ENCODE measurements at regions not wholly inside any gene's neighbourhood (a gene's known extent, or its start where the extent isn't known, plus 50 kb on each side); places are given as distances from the start of the nearest gene placed in this dataset.

DNA sequence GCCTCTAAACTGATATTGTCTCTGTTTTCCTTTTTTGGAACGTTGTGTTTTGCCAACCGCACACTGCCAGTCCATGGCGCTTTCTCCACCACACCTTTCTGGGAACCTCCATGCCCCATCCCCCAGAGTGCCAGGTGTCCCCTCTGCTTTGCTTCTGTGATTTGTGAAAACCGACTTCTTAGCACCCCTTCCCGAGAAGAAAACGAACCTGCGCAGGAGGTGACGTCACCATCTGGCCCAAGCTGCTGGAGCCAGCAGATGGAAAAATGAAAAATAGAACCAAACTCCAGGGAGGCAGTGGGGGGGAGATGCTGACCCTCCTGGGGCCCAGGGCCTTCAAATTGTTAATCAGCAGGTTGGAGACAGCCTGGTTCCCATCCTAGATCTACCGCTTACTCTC, 103.8 kb downstream of the HTR5A start:
- Histone ChIP-seq H3K4me2 (ENCODE audit: low read length) (no peak overlapping the region), H3K27me3 (ENCODE audit: low read depth, low read length) (no peaks in the 10 kb centered on the region), H3K4me1 (ENCODE audit: low read length) (peaks cover 8% of the 10 kb centered on the region; the same call in 1 of the 2 replicates), H3K9me3 (ENCODE audit: insufficient read depth, low read length) (peaks cover 7% of the 10 kb centered on the region), H3K27ac (ENCODE audit: low read length) (no peak overlapping the region), H3K4me3 (ENCODE audit: low read length) (no peak overlapping the region), H3K9ac (ENCODE audit: low read length) (no peak overlapping the region), H3K36me3 (replicated peaks; ENCODE audit: low read depth, low read length) (peaks cover 4% of the 10 kb centered on the region), H4K20me1 (ENCODE audit: insufficient read depth, low read length) (no peaks in the 10 kb centered on the region), H2AFZ (ENCODE audit: low read depth, low read length) (no peak overlapping the region), H3K79me2 (ENCODE audit: low read length) (no peaks in the 10 kb centered on the region)
- TF ChIP-seq, protein P1, sequence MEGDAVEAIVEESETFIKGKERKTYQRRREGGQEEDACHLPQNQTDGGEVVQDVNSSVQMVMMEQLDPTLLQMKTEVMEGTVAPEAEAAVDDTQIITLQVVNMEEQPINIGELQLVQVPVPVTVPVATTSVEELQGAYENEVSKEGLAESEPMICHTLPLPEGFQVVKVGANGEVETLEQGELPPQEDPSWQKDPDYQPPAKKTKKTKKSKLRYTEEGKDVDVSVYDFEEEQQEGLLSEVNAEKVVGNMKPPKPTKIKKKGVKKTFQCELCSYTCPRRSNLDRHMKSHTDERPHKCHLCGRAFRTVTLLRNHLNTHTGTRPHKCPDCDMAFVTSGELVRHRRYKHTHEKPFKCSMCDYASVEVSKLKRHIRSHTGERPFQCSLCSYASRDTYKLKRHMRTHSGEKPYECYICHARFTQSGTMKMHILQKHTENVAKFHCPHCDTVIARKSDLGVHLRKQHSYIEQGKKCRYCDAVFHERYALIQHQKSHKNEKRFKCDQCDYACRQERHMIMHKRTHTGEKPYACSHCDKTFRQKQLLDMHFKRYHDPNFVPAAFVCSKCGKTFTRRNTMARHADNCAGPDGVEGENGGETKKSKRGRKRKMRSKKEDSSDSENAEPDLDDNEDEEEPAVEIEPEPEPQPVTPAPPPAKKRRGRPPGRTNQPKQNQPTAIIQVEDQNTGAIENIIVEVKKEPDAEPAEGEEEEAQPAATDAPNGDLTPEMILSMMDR (IDR thresholded peaks at IDR 0.05; ENCODE audit: low read depth, low read length) = no peak
- no peak for TF ChIP-seq EZH2phosphoT487 (IDR thresholded peaks at IDR 0.05; ENCODE audit: low read depth)

DNA sequence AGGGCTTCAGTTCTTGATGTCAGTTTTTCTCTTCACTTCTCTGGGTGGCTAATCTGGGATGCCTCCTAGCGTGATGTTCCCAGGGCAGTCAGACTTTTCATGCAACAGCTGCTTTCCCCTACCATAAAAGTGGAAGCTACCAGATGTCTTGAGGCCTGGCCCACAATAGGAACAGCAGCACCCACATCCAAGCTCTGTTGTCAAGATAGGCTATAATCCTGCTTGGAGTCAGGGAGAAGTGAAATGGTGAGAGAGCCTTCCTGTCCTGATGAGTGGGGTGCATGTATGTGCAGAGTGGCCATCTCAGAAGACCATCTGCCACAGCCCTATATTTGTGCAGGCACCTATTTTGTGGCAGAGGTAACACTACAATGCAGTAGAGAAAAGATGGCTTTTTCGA, 108.0 kb downstream of the HTR5A start:
- Histone ChIP-seq H3K36me3 (replicated peaks; ENCODE audit: low read depth, low read length) (peaks cover 4% of the 10 kb centered on the region), H3K4me2 (ENCODE audit: low read length) (no peak overlapping the region), H3K27ac (ENCODE audit: low read length) (no peak overlapping the region), H3K9ac (ENCODE audit: low read length) (no peak overlapping the region), H3K9me3 (ENCODE audit: insufficient read depth, low read length) (peaks cover 7% of the 10 kb centered on the region), H3K4me1 (ENCODE audit: low read length) (peaks cover 11% of the 10 kb centered on the region; the same call in 1 of the 2 replicates), H4K20me1 (ENCODE audit: insufficient read depth, low read length) (no peaks in the 10 kb centered on the region), H3K27me3 (ENCODE audit: low read depth, low read length) (no peaks in the 10 kb centered on the region), H2AFZ (ENCODE audit: low read depth, low read length) (no peak overlapping the region), H3K4me3 (ENCODE audit: low read length) (no peak overlapping the region), H3K79me2 (ENCODE audit: low read length) (no peaks in the 10 kb centered on the region)
- no peak for TF ChIP-seq EZH2phosphoT487 (IDR thresholded peaks at IDR 0.05; ENCODE audit: low read depth)
- TF ChIP-seq, protein P1 (IDR thresholded peaks at IDR 0.05; ENCODE audit: low read depth, low read length) = no peak

DNA sequence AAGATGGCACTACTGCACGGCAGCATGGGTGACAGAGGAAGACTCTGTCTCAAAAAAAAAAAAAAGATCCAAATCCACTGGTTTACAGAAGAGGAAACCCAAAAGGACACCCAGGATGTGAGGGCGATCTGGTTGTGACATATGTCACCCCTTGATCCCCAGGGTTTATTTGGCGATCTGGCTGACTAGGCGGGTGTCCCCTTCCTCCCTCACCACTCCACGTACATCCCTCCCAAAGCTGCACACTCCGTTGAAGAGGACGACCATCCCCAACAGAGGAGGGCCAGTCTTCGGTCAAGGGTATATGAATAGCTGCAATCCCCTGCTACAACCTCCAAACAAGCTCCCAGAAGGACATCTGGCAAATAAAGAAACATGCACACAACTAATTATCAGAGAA, 111.6 kb downstream of the HTR5A start:
- Histone ChIP-seq H3K27ac (ENCODE audit: low read length) (no peak overlapping the region), H3K4me2 (ENCODE audit: low read length) (no peak overlapping the region), H3K4me3 (ENCODE audit: low read length) (no peak overlapping the region), H3K79me2 (ENCODE audit: low read length) (no peaks in the 10 kb centered on the region), H3K9ac (ENCODE audit: low read length) (no peak overlapping the region), H4K20me1 (ENCODE audit: insufficient read depth, low read length) (no peaks in the 10 kb centered on the region), H3K4me1 (ENCODE audit: low read length) (peaks cover 11% of the 10 kb centered on the region; the same call in 1 of the 2 replicates), H3K27me3 (ENCODE audit: low read depth, low read length) (no peaks in the 10 kb centered on the region), H2AFZ (ENCODE audit: low read depth, low read length) (no peak overlapping the region), H3K9me3 (ENCODE audit: insufficient read depth, low read length) (peaks cover 35% of the 10 kb centered on the region), H3K36me3 (replicated peaks; ENCODE audit: low read depth, low read length) (no peaks in the 10 kb centered on the region)
- TF ChIP-seq, protein P1 (IDR thresholded peaks at IDR 0.05; ENCODE audit: low read depth, low read length) = no peak
- TF ChIP-seq EZH2phosphoT487 (IDR thresholded peaks at IDR 0.05; ENCODE audit: low read depth) = no peak

DNA sequence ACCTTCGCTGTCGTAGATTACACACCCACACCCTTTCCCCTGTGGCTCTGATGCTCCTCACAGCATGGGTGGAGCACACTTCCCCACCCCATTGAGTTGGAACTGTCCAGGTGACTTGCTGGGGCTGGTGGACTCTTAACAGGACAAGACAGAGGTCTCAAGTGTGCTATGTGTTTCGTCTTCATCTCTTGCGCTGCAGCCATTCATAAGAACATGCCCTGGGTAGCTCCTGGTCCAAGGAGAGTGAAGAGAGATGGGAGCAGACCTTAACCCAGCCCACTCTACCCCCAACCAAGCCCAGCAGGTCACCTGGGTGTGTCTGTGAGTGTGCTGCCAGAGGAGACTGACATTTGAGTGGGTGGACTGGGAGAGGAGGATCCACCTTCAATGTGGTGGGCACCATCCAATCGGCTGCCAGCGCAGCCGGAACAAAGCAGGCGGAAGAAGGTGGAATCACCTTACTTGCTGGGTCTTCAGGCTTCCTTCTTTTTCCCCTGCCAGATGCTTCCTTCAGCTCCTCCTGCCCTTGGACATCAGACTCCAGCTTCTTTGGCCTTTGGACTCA, 112.4 kb downstream of the HTR5A start:
- peaks cover 31% of the 10 kb centered on the region for H3K9me3 ChIP-seq (ENCODE audit: insufficient read depth, low read length)

More for the DNA sequence above, 112.4 kb downstream of the HTR5A start:
- no peak for TF ChIP-seq EZH2phosphoT487 (IDR thresholded peaks at IDR 0.05; ENCODE audit: low read depth)
- TF ChIP-seq, protein P1 (IDR thresholded peaks at IDR 0.05; ENCODE audit: low read depth, low read length) = no peak
- Histone ChIP-seq H3K27ac (ENCODE audit: low read length) (no peak overlapping the region), H2AFZ (ENCODE audit: low read depth, low read length) (no peak overlapping the region), H3K79me2 (ENCODE audit: low read length) (no peaks in the 10 kb centered on the region), H3K4me3 (ENCODE audit: low read length) (no peak overlapping the region), H3K36me3 (replicated peaks; ENCODE audit: low read depth, low read length) (no peaks in the 10 kb centered on the region), H3K4me2 (ENCODE audit: low read length) (no peak overlapping the region), H4K20me1 (ENCODE audit: insufficient read depth, low read length) (no peaks in the 10 kb centered on the region), H3K4me1 (ENCODE audit: low read length) (peaks cover 11% of the 10 kb centered on the region; the same call in 1 of the 2 replicates), H3K27me3 (ENCODE audit: low read depth, low read length) (no peaks in the 10 kb centered on the region), H3K9ac (ENCODE audit: low read length) (no peak overlapping the region)

Measured in OCI-LY3 (cell line).